ENCODE measurements at regions not wholly inside any gene's neighbourhood (a gene's known extent, or its start where the extent isn't known, plus 50 kb on each side); places are given as distances from the start of the nearest gene placed in this dataset.
"Not testable (repeated sequence)": the region's sequence is repeated elsewhere in the genome, so short reads cannot be mapped to it uniquely, and the experiment has no call there.

- H3K9me3 ChIP-seq (ENCODE audit: control extremely low read depth in 1 of 5, control insufficient read depth in 4 of 5, insufficient read depth in 2 of 5, low read depth in 1 of 5, low read length in 4 of 5); POLR2A ChIA-PET; H3K4me1 ChIP-seq (ENCODE audit: control extremely low read depth in 1 of 4, control insufficient read depth in 4 of 4, insufficient read depth in 4 of 4, low read length in 3 of 4); H3K27ac ChIP-seq (ENCODE audit: insufficient read depth in 1 of 2, low read depth in 1 of 2, low read length in 2 of 2, poor library complexity in 1 of 2, severe bottlenecking in 2 of 2); H3K4me3 ChIP-seq (ENCODE audit: control insufficient read depth in 1 of 7, extremely low read depth in 1 of 7, insufficient read depth in 4 of 7, low read depth in 2 of 7, low read length in 6 of 7); DNase-seq; H3K36me3 ChIP-seq (ENCODE audit: control insufficient read depth in 4 of 4, insufficient read depth in 4 of 4, low read length in 3 of 4); CTCF ChIA-PET: not testable (repeated sequence)
- H3K27me3 ChIP-seq (replicated peaks in 2 of 5; ENCODE audit: control insufficient read depth in 4 of 5, insufficient read depth in 5 of 5, low read length in 4 of 5): peaks cover 0 to 15% (median 5%) of the 10 kb centered on the region in 5 experiments
- WGBS (ENCODE audit: insufficient coverage): 87% methylated on average over 12 of the region's 15 CpGs
Measured at GRCh38 chr16:86233506-86233905, 276.8 kb upstream of the FOXF1 start.

GRCh38 chr16:86239381-86239780 is 270.9 kb upstream of the FOXF1 start:
- DNase-seq: no peak
- H3K36me3 ChIP-seq (ENCODE audit: control insufficient read depth in 4 of 4, insufficient read depth in 4 of 4, low read length in 3 of 4): no peaks in the 10 kb centered on the region
- POLR2A ChIA-PET: no interaction called here
- CTCF ChIA-PET: no interaction called here
- no peak overlapping the region for H3K27ac ChIP-seq (ENCODE audit: insufficient read depth in 1 of 2, low read depth in 1 of 2, low read length in 2 of 2, poor library complexity in 1 of 2, severe bottlenecking in 2 of 2)
- WGBS (ENCODE audit: insufficient coverage): 14% methylated on average over 5 of the region's 9 CpGs
- H3K27me3 ChIP-seq (replicated peaks in 2 of 5; ENCODE audit: control insufficient read depth in 4 of 5, insufficient read depth in 5 of 5, low read length in 4 of 5): peaks cover 0 to 51% (median 19%) of the 10 kb centered on the region in 5 experiments
- H3K4me1 ChIP-seq (ENCODE audit: control extremely low read depth in 1 of 4, control insufficient read depth in 4 of 4, insufficient read depth in 4 of 4, low read length in 3 of 4): no peaks in the 10 kb centered on the region
- no peak overlapping the region for H3K4me3 ChIP-seq (ENCODE audit: control insufficient read depth in 1 of 7, extremely low read depth in 1 of 7, insufficient read depth in 4 of 7, low read depth in 2 of 7, low read length in 6 of 7)
- H3K9me3 ChIP-seq (ENCODE audit: control extremely low read depth in 1 of 5, control insufficient read depth in 4 of 5, insufficient read depth in 2 of 5, low read depth in 1 of 5, low read length in 4 of 5): no peaks in the 10 kb centered on the region

- CTCF ChIA-PET: no interaction called here
- WGBS (ENCODE audit: insufficient coverage): 42% methylated on average over 3 of the region's 9 CpGs
Measured at GRCh38 chr16:86240716-86241363, 269.5 kb upstream of the FOXF1 start.

GRCh38 chr16:86241681-86242080 is 268.6 kb upstream of the FOXF1 start:
- DNase-seq: no peak
- WGBS (ENCODE audit: insufficient coverage): 21% methylated on average over 6 of the region's 7 CpGs
- Histone ChIP-seq H3K9me3 (ENCODE audit: control extremely low read depth in 1 of 5, control insufficient read depth in 4 of 5, insufficient read depth in 2 of 5, low read depth in 1 of 5, low read length in 4 of 5) (peaks cover 0 to 3% (median 0%) of the 10 kb centered on the region in 5 experiments), H3K27me3 (replicated peaks in 2 of 5; ENCODE audit: control insufficient read depth in 4 of 5, insufficient read depth in 5 of 5, low read length in 4 of 5) (peaks cover 0 to 73% (median 22%) of the 10 kb centered on the region in 5 experiments), H3K27ac (ENCODE audit: insufficient read depth in 1 of 2, low read depth in 1 of 2, low read length in 2 of 2, poor library complexity in 1 of 2, severe bottlenecking in 2 of 2) (no peak overlapping the region), H3K36me3 (ENCODE audit: control insufficient read depth in 4 of 4, insufficient read depth in 4 of 4, low read length in 3 of 4) (no peaks in the 10 kb centered on the region), H3K4me3 (ENCODE audit: control insufficient read depth in 1 of 7, extremely low read depth in 1 of 7, insufficient read depth in 4 of 7, low read depth in 2 of 7, low read length in 6 of 7) (no peak overlapping the region), H3K4me1 (ENCODE audit: control extremely low read depth in 1 of 4, control insufficient read depth in 4 of 4, insufficient read depth in 4 of 4, low read length in 3 of 4) (no peaks in the 10 kb centered on the region)
- POLR2A ChIA-PET: no interaction called here
- CTCF ChIA-PET: no interaction called here

More at GRCh38 chr16:86240716-86241363, 269.5 kb upstream of the FOXF1 start:
- peaks cover 0 to 3% (median 0%) of the 10 kb centered on the region in 5 experiments for H3K9me3 ChIP-seq (ENCODE audit: control extremely low read depth in 1 of 5, control insufficient read depth in 4 of 5, insufficient read depth in 2 of 5, low read depth in 1 of 5, low read length in 4 of 5)
- DNase-seq: no peak
- H3K4me1 ChIP-seq (ENCODE audit: control extremely low read depth in 1 of 4, control insufficient read depth in 4 of 4, insufficient read depth in 4 of 4, low read length in 3 of 4): no peaks in the 10 kb centered on the region
- no peak overlapping the region for H3K27ac ChIP-seq (ENCODE audit: insufficient read depth in 1 of 2, low read depth in 1 of 2, low read length in 2 of 2, poor library complexity in 1 of 2, severe bottlenecking in 2 of 2)
- no peak overlapping the region for H3K4me3 ChIP-seq (ENCODE audit: control insufficient read depth in 1 of 7, extremely low read depth in 1 of 7, insufficient read depth in 4 of 7, low read depth in 2 of 7, low read length in 6 of 7)
- H3K36me3 ChIP-seq (ENCODE audit: control insufficient read depth in 4 of 4, insufficient read depth in 4 of 4, low read length in 3 of 4): no peaks in the 10 kb centered on the region
- peaks cover 0 to 64% (median 22%) of the 10 kb centered on the region in 5 experiments for H3K27me3 ChIP-seq (replicated peaks in 2 of 5; ENCODE audit: control insufficient read depth in 4 of 5, insufficient read depth in 5 of 5, low read length in 4 of 5)
- POLR2A ChIA-PET: no interaction called here

- H3K27me3 ChIP-seq (replicated peaks in 2 of 5; ENCODE audit: control insufficient read depth in 4 of 5, insufficient read depth in 5 of 5, low read length in 4 of 5): peaks cover 0 to 75% (median 22%) of the 10 kb centered on the region in 5 experiments
- POLR2A ChIA-PET: no interaction called here
- 83% methylated on average over 12 of the region's 16 CpGs for WGBS (ENCODE audit: insufficient coverage)
- no peaks in the 10 kb centered on the region for H3K36me3 ChIP-seq (ENCODE audit: control insufficient read depth in 4 of 4, insufficient read depth in 4 of 4, low read length in 3 of 4)
- H3K4me3 ChIP-seq (ENCODE audit: control insufficient read depth in 1 of 7, extremely low read depth in 1 of 7, insufficient read depth in 4 of 7, low read depth in 2 of 7, low read length in 6 of 7): no peak overlapping the region
- DNase-seq: no peak
- no peak overlapping the region for H3K27ac ChIP-seq (ENCODE audit: insufficient read depth in 1 of 2, low read depth in 1 of 2, low read length in 2 of 2, poor library complexity in 1 of 2, severe bottlenecking in 2 of 2)
- CTCF ChIA-PET: no interaction called here
- H3K4me1 ChIP-seq (ENCODE audit: control extremely low read depth in 1 of 4, control insufficient read depth in 4 of 4, insufficient read depth in 4 of 4, low read length in 3 of 4): no peaks in the 10 kb centered on the region
- H3K9me3 ChIP-seq (ENCODE audit: control extremely low read depth in 1 of 5, control insufficient read depth in 4 of 5, insufficient read depth in 2 of 5, low read depth in 1 of 5, low read length in 4 of 5): peaks cover 0 to 3% (median 0%) of the 10 kb centered on the region in 5 experiments
Measured at GRCh38 chr16:86242244-86243122, 267.8 kb upstream of the FOXF1 start.

- Histone ChIP-seq H3K9me3 (ENCODE audit: control extremely low read depth in 1 of 5, control insufficient read depth in 4 of 5, insufficient read depth in 2 of 5, low read depth in 1 of 5, low read length in 4 of 5) (peaks cover 0 to 3% (median 0%) of the 10 kb centered on the region in 5 experiments), H3K27me3 (replicated peaks in 2 of 5; ENCODE audit: control insufficient read depth in 4 of 5, insufficient read depth in 5 of 5, low read length in 4 of 5) (peaks cover 0 to 82% (median 22%) of the 10 kb centered on the region in 5 experiments), H3K27ac (ENCODE audit: insufficient read depth in 1 of 2, low read depth in 1 of 2, low read length in 2 of 2, poor library complexity in 1 of 2, severe bottlenecking in 2 of 2) (no peak overlapping the region), H3K4me1 (ENCODE audit: control extremely low read depth in 1 of 4, control insufficient read depth in 4 of 4, insufficient read depth in 4 of 4, low read length in 3 of 4) (no peaks in the 10 kb centered on the region), H3K4me3 (ENCODE audit: control insufficient read depth in 1 of 7, extremely low read depth in 1 of 7, insufficient read depth in 4 of 7, low read depth in 2 of 7, low read length in 6 of 7) (no peak overlapping the region), H3K36me3 (ENCODE audit: control insufficient read depth in 4 of 4, insufficient read depth in 4 of 4, low read length in 3 of 4) (no peaks in the 10 kb centered on the region)
- 83% methylated on average over 4 of the region's 6 CpGs for WGBS (ENCODE audit: insufficient coverage)
- CTCF ChIA-PET: no interaction called here
- no peak for DNase-seq
- POLR2A ChIA-PET: no interaction called here
Measured at GRCh38 chr16:86243123-86243473, 267.2 kb upstream of the FOXF1 start.

GRCh38 chr16:86243571-86244154 is 266.7 kb upstream of the FOXF1 start:
- H3K27ac ChIP-seq (ENCODE audit: insufficient read depth in 1 of 2, low read depth in 1 of 2, low read length in 2 of 2, poor library complexity in 1 of 2, severe bottlenecking in 2 of 2): no peak overlapping the region
- H3K36me3 ChIP-seq (ENCODE audit: control insufficient read depth in 4 of 4, insufficient read depth in 4 of 4, low read length in 3 of 4): no peaks in the 10 kb centered on the region
- CTCF ChIA-PET: no interaction called here
- no peaks in the 10 kb centered on the region for H3K4me1 ChIP-seq (ENCODE audit: control extremely low read depth in 1 of 4, control insufficient read depth in 4 of 4, insufficient read depth in 4 of 4, low read length in 3 of 4)
- POLR2A ChIA-PET: no interaction called here
- H3K9me3 ChIP-seq (ENCODE audit: control extremely low read depth in 1 of 5, control insufficient read depth in 4 of 5, insufficient read depth in 2 of 5, low read depth in 1 of 5, low read length in 4 of 5): peaks cover 0 to 3% (median 0%) of the 10 kb centered on the region in 5 experiments
- 78% methylated on average over 15 of the region's 15 CpGs for WGBS (ENCODE audit: insufficient coverage)
- peaks cover 0 to 83% (median 22%) of the 10 kb centered on the region in 5 experiments for H3K27me3 ChIP-seq (replicated peaks in 2 of 5; ENCODE audit: control insufficient read depth in 4 of 5, insufficient read depth in 5 of 5, low read length in 4 of 5)
- H3K4me3 ChIP-seq (ENCODE audit: control insufficient read depth in 1 of 7, extremely low read depth in 1 of 7, insufficient read depth in 4 of 7, low read depth in 2 of 7, low read length in 6 of 7): no peak overlapping the region
- DNase-seq: no peak
